ENCODE measurements at regions not wholly inside any gene's neighbourhood (a gene's known extent, or its start where the extent isn't known, plus 50 kb on each side); places are given as distances from the start of the nearest gene placed in this dataset.

- Histone ChIP-seq H3K4me3 (ENCODE audit: low read depth, low read length) (no peak overlapping the region), H3K9me3 (no peaks in the 10 kb centered on the region), H3K36me3 (ENCODE audit: control insufficient read depth, insufficient read depth, low read length) (no peaks in the 10 kb centered on the region), H3K27me3 (replicated peaks; ENCODE audit: control insufficient read depth, insufficient read depth, low read length) (no peaks in the 10 kb centered on the region), H3K4me1 (peaks cover 5% of the 10 kb centered on the region; the same call in 1 of the 2 replicates)
- no peak for DNase-seq
- no TSS peak for BruUV-seq (replicated peaks)
- intact Hi-C loops (cut with micrococcal nuclease; ENCODE audit: unreplicated experiment), result no loop called here
- no peaks in the 10 kb centered on the region for H3K4me1 Mint-ChIP-seq (ENCODE audit: low read depth, unreplicated experiment)
- CTCF ChIA-PET, result no interaction called here
- no peaks in the 10 kb centered on the region for H3K36me3 Mint-ChIP-seq (ENCODE audit: insufficient read depth, unreplicated experiment)
- TF ChIP-seq, protein P1, sequence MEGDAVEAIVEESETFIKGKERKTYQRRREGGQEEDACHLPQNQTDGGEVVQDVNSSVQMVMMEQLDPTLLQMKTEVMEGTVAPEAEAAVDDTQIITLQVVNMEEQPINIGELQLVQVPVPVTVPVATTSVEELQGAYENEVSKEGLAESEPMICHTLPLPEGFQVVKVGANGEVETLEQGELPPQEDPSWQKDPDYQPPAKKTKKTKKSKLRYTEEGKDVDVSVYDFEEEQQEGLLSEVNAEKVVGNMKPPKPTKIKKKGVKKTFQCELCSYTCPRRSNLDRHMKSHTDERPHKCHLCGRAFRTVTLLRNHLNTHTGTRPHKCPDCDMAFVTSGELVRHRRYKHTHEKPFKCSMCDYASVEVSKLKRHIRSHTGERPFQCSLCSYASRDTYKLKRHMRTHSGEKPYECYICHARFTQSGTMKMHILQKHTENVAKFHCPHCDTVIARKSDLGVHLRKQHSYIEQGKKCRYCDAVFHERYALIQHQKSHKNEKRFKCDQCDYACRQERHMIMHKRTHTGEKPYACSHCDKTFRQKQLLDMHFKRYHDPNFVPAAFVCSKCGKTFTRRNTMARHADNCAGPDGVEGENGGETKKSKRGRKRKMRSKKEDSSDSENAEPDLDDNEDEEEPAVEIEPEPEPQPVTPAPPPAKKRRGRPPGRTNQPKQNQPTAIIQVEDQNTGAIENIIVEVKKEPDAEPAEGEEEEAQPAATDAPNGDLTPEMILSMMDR (IDR thresholded peaks at IDR 0.05; ENCODE audit: insufficient read depth in 1 of 2, low read depth in 1 of 2, low read length in 1 of 2, severe bottlenecking in 1 of 2, unreplicated experiment in 1 of 2), result no peak
- H3K27me3 Mint-ChIP-seq (ENCODE audit: insufficient read depth, unreplicated experiment), result no peaks in the 10 kb centered on the region
- POLR2A ChIA-PET, result no interaction called here
- no peaks in the 10 kb centered on the region for H3K9me3 Mint-ChIP-seq (ENCODE audit: unreplicated experiment)
- H3K4me3 Mint-ChIP-seq (ENCODE audit: unreplicated experiment), result no peak overlapping the region
- no peak overlapping the region for H3K27ac Mint-ChIP-seq (ENCODE audit: unreplicated experiment)
These were observed 156.8 kb upstream of the PDZRN3 start for GRCh38 chr3:73781541-73781940.

DNA sequence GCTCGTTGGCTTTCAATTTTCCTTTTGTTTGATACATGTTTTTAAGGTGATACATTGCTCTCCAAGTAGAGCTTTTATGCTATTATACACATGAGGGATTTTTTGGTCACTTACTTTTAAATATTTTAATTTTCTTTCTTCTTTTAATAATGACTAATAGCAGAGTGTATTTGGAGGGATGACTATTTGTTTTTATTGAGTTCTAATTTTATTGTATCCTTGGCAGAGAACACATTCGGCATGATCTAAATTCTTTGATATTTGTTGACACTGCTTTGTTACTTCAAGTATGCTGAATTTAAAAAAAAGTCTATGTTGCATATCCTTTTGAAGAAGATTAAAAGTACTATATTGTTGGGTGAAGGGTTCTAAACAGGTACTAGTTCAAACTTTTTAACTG, 149.9 kb upstream of the PDZRN3 start:
- intact Hi-C loops (cut with micrococcal nuclease; ENCODE audit: unreplicated experiment), result no loop called here
- Histone ChIP-seq H3K4me1 (no peaks in the 10 kb centered on the region), H3K9me3 (no peaks in the 10 kb centered on the region), H3K27me3 (replicated peaks; ENCODE audit: control insufficient read depth, insufficient read depth, low read length) (no peaks in the 10 kb centered on the region), H3K36me3 (ENCODE audit: control insufficient read depth, insufficient read depth, low read length) (no peaks in the 10 kb centered on the region), H3K4me3 (ENCODE audit: low read depth, low read length) (no peak overlapping the region)
- Mint-ChIP-seq H3K27me3 (ENCODE audit: insufficient read depth, unreplicated experiment) (no peaks in the 10 kb centered on the region), H3K4me3 (ENCODE audit: unreplicated experiment) (no peak overlapping the region), H3K36me3 (ENCODE audit: insufficient read depth, unreplicated experiment) (no peaks in the 10 kb centered on the region), H3K27ac (ENCODE audit: unreplicated experiment) (no peak overlapping the region), H3K9me3 (ENCODE audit: unreplicated experiment) (no peaks in the 10 kb centered on the region), H3K4me1 (ENCODE audit: low read depth, unreplicated experiment) (no peaks in the 10 kb centered on the region)
- POLR2A ChIA-PET, result no interaction called here
- DNase-seq, result no peak
- TF ChIP-seq, protein P1 (IDR thresholded peaks at IDR 0.05; ENCODE audit: insufficient read depth in 1 of 2, low read depth in 1 of 2, low read length in 1 of 2, severe bottlenecking in 1 of 2, unreplicated experiment in 1 of 2), result no peak
- BruUV-seq (replicated peaks), result no TSS peak
- CTCF ChIA-PET, result no interaction called here

DNA sequence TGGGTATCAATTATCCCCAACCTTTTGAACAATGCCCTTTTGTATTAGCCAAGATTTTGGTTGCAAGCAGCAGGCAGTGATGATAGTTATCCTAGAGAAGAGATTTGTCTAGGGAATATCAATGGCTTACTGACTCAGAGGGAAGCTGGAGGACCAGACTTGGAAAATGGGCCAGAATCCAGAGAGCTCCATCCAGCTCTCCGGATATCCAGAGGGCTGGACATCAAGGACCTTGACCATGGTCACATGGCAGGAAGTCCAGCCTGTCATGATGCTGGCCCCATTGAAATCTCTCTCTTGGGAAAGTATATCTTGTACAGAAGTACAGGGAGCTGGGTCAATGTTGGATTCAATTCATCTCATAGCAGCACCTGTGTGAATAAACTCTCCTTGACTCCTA, 148.5 kb upstream of the PDZRN3 start:
- no peaks in the 10 kb centered on the region for H3K9me3 ChIP-seq
- Mint-ChIP-seq H3K27me3 (ENCODE audit: insufficient read depth, unreplicated experiment) (no peaks in the 10 kb centered on the region), H3K36me3 (ENCODE audit: insufficient read depth, unreplicated experiment) (no peaks in the 10 kb centered on the region), H3K9me3 (ENCODE audit: unreplicated experiment) (no peaks in the 10 kb centered on the region), H3K4me3 (ENCODE audit: unreplicated experiment) (no peak overlapping the region), H3K27ac (ENCODE audit: unreplicated experiment) (no peak overlapping the region), H3K4me1 (ENCODE audit: low read depth, unreplicated experiment) (no peaks in the 10 kb centered on the region)
- H3K4me1 ChIP-seq, result no peaks in the 10 kb centered on the region
- BruUV-seq (replicated peaks), result no TSS peak
- intact Hi-C loops (cut with micrococcal nuclease; ENCODE audit: unreplicated experiment), result no loop called here
- no peaks in the 10 kb centered on the region for H3K36me3 ChIP-seq (ENCODE audit: control insufficient read depth, insufficient read depth, low read length)
- TF ChIP-seq, protein P1 (IDR thresholded peaks at IDR 0.05; ENCODE audit: insufficient read depth in 1 of 2, low read depth in 1 of 2, low read length in 1 of 2, severe bottlenecking in 1 of 2, unreplicated experiment in 1 of 2), result no peak
- ChIA-PET POLR2A (interaction anchor here (0.6 kb wide), 1 partner anchor 1440 kb away, joined by 3 read pairs; no protein-coding TSS in a partner anchor), CTCF (no interaction called here)
- H3K27me3 ChIP-seq (replicated peaks; ENCODE audit: control insufficient read depth, insufficient read depth, low read length), result no peaks in the 10 kb centered on the region
- H3K4me3 ChIP-seq (ENCODE audit: low read depth, low read length), result no peak overlapping the region
- DNase-seq, result no peak

Measured in Caco-2 (cell line).